NCI-H446 treated with DMSO at 0.1 percent for 48 hours (cell line): ENCODE measurements at regions not wholly inside any gene's neighbourhood (a gene's known extent, or its start where the extent isn't known, plus 50 kb on each side); places are given as distances from the start of the nearest gene placed in this dataset.

Experiments
- DNase-seq: peaks from one replicate; lab custom pipeline; 2025; lab: John Stamatoyannopoulos, UW

DNA sequence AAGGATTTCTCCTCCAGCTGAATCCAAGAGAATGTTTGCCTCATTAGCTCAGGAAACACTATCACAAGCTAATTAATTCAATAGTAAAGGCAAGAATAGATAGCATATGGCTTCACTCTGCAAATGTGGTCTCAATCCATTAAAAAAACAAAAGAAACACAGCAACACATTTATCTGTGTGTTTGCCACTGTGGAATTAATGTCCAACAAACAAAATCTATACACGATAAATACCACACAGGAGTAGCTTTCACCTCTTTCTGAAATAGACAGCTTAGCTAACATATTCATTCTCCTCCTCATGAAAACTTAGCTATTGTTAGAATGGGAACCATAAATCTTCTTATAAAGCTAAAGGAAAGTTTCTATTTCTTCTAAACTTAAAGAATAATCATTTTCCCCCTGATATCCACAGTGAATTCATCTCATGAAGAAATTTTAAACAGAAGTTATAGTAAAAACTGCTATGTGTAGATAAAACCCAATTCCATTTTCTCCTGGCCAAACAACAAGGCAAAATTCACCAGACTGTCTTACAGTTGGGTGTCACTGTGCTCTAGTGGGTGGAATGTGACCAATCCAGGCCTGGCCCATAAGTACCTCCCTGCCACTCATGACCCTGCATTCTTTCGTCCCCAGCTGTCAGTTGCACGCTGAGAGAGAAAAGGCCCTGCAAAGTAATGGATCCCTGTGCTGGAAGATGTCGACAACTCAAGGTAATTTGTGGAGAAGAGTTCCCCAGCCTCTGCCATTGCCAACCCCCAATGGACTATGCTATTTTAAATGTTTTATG, 92.9 kb upstream of the NRSN1 start:
- no peak for DNase-seq

- no peak for DNase-seq
Measured at GRCh38 chr6:24043848-24044247, 82.2 kb upstream of the NRSN1 start.

DNA sequence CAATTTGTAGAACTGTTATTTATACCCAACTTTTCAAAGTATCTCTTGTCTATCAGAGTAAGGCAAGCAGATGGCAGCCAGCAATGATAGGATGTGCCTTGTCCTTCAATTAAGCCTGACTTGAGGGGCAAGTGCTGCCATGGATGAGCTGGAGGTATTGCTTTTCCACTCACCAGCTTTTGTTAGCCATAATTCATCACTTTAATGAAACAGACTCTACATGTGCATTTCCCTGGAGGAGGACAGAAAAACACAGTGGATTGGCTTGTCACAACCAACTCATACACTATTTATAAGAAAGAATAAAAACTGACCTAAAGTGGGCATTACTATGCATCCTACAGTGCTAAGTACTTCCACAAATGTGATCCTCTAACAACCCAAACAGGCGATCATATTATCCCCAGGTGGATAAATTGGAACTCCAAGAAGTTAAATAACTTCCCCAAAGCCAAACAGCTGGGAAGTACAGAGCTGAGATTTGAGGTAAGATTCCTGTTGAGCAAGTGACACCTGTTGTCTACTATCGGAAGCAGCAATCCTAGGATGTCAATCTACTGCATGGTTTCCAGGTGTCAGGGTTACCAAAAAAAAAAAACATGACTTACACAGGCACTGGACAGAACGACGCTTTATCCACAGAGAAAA, 73.9 kb upstream of the NRSN1 start:
- DNase-seq, result no peak

- no peak for DNase-seq
Measured at GRCh38 chr6:24052590-24052961, 73.4 kb upstream of the NRSN1 start.

DNA sequence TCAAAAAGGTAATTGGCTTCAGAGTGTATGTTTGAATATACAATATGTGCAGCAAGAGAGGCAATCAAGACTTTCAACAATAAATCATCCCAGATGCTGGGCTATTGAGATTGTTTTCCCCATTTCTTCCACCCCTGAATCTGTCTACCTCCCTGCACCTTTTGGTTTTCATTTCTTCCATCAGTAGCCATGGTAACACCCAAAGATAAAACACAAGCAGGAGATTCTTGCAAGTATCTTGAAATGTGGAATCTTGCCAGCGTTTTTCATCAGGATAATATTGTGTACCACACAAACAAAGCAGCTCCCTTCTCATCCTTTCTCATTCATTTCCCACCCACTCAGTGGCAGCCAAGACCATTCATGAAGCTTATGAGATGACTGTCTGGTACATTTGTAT, 73.0 kb upstream of the NRSN1 start:
- DNase-seq, result no peak

- no peak for DNase-seq
Measured at GRCh38 chr6:24054388-24054787, 71.6 kb upstream of the NRSN1 start.

GRCh38 chr6:24056567-24056966, 69.4 kb upstream of the NRSN1 start:
- no peak for DNase-seq

GRCh38 chr6:24057030-24057429, 69.0 kb upstream of the NRSN1 start:
- DNase-seq, result no peak

- DNase-seq, result no peak
Measured at GRCh38 chr6:24060982-24061754, 64.8 kb upstream of the NRSN1 start.

DNA sequence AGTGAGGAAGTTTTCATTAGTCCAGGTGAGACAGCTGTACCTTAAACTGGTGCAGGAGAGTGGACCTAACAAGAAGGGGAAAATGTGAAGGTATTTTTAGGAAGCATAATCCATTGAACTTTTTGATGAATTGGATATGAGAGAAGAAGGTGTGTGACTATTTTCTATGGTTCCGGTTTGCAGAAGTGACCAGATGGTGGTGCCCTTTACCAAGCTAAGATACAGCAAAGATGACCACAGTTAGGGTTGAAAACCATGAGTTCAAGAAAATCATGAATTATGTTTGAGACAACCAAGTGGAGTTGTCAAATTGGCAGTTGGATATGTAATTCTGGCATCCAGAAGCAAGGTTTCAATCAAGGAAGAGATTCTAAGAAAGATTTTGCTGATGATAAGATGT, 61.9 kb upstream of the NRSN1 start:
- peak; percentile 45 for DNase-seq

DNA sequence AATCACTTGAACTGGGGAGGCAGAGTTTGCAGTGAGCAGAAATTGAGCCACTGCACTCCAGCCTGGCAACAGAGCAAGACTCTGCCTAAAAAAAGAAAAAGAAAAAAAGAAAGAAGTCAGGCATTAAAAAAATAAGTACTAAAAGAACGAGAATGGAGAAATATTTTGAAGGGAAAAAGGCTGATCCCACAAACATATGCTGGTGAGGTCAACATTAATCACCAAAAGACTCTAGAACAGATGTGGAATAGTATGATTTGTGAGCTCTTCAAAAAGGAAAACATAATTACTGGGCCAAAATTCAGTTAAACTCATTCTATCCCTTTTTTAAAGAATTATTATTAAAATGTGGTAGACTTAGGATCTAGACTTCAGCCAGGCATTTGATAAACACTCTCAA, 61.2 kb upstream of the NRSN1 start:
- DNase-seq, result no peak

DNA sequence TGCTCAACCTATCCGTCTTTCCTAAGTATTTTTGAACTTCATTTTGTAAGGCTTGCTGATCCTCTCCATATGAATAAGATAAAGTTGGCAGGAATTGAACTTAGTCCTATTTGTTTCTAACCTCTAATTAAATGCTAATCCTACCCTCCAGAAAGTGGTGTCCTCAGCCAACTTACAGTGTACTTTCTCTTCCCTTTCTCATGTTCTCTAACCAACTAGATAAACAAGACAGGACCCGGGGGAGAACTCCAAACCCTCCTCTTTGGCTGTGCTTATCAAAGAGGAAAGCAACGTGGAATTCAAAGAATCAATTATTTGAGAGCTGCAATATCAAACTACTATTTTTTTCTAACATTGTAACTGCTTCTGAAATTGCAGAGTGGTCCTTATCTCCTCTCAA, 56.5 kb upstream of the NRSN1 start:
- peak; percentile 59 for DNase-seq

GRCh38 chr6:24072038-24072746, 53.8 kb upstream of the NRSN1 start:
- no peak for DNase-seq

DNA sequence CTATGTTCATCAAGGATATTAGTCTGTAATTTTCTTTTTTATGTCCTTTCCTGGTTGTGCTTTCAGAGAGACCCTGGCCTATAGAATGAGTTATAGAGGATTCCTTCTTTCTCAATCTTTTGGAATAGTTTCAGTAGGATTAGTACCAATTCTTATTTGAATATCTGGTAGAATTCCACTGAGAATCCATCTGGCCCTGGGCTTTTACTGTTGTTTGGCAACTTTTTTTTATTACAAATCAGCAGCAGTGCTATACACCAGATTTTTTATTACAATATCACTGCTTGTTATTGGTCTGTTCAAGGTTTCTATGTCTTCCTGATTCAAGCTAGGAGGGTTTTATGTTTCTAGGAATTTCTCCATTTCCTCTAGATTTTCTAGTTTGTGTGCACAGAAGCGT, 50.0 kb upstream of the NRSN1 start:
- no peak for DNase-seq
